ENCODE measurements at regions not wholly inside any gene's neighbourhood (a gene's known extent, or its start where the extent isn't known, plus 50 kb on each side); places are given as distances from the start of the nearest gene placed in this dataset.
"Not testable (repeated sequence)": the region's sequence is repeated elsewhere in the genome, so short reads cannot be mapped to it uniquely, and the experiment has no call there.

DNA sequence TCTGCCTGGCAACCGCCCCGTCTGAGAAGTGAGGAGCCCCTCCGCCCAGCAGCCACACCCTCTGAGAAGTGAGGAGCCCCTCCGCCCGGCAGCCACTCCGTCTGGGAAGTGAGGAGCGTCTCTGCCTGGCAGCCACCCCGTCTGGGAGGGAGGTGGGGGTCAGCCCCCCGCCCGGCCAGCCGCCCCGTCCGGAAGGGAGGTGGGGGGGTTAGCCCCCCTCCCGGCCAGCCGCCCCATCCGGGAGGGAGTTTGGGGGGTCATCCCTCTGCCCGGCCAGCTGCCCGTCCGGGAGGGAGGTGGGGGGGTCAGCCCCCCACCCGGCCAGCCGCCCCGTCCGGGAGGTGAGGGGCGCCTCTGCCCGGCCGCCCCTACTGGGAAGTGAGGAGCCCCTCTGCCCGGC lies 269.0 kb downstream of the FAM72C start:
- not testable (repeated sequence) for DNase-seq (ENCODE audit: low read depth in 2 of 2, low spot score in 1 of 2)

DNA sequence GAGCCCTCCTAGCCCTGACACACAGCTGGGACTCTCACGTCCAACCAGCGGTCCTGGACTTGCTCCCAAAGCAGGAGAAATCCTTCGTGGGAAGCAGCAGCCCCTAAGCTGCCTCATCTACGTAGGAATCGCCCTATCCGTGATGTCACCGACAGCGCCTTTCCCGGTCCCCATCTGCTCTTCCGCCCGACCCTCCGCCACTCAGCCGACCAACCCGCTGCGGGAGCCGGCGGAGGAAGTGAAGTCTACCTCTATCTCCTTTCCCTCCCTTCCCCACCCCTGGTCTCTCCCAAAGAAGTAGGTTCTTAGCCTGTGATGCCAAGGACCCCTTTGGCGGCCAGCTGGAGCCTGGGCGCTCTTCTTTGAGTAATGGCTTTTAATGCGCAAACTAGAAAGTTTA lies 272.1 kb downstream of the FAM72C start:
- no peak for DNase-seq (ENCODE audit: low read depth in 2 of 2, low spot score in 1 of 2)

DNA sequence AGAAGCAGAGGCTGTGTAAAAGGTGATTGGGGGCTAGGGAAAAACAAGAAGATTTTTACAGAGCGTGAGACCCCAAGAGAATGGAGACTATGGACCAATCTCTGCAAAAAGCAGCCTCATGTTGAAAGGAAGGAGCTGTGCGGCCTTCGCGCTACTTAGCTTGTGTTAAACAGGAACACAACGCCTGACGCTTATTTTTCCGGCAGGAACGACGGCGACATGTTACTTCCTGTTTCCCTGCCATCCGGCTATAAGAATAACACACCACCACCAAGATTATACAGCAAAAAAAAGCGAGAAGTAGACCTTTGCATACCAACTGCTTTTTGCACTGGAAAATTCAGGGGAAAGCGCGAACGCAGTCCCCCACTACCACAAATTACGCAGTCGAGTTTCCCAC lies 272.7 kb downstream of the FAM72C start:
- no peak for DNase-seq (ENCODE audit: low read depth in 2 of 2, low spot score in 1 of 2)

DNA sequence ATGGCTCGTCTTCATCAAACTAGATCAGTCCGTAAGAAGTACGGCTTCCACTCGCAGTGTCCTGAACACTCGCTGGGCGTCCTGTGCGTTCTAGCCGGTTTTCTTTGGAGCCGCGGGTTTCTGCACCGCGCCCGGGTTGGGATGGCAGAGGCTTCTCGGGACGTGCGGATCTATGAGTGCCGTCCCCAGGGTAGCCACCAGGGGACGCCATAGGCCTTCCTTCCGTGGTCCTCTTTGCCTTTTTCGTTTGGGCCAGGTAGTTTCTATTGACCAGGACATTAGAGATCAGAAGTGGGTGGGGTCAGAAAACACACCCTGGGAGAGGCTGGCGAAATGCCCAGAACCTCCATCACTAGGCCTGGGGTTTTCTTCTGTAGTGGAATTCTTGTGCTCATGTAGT lies 273.8 kb downstream of the FAM72C start:
- DNase-seq (ENCODE audit: low read depth in 2 of 2, low spot score in 1 of 2): no peak

DNA sequence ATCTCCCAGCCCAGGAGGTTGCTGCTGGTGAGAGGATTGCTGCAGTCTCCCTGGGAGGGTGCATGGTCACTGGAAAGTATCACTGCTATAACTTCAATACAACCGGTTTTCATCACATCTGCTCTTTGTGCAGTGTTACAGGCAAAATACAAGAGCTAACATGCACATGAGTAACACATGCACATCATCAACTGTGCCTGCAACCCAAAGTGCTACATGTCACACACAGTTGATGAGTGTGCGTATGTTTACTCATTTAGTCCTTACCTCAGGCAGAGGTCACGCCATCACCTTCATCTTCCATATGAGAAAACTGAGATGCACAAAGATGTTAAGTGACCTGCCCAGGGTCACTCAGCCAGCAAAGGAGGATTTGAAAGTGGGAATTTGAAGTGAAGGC lies 277.7 kb downstream of the FAM72C start:
- DNase-seq (ENCODE audit: low read depth in 2 of 2, low spot score in 1 of 2): no peak

DNA sequence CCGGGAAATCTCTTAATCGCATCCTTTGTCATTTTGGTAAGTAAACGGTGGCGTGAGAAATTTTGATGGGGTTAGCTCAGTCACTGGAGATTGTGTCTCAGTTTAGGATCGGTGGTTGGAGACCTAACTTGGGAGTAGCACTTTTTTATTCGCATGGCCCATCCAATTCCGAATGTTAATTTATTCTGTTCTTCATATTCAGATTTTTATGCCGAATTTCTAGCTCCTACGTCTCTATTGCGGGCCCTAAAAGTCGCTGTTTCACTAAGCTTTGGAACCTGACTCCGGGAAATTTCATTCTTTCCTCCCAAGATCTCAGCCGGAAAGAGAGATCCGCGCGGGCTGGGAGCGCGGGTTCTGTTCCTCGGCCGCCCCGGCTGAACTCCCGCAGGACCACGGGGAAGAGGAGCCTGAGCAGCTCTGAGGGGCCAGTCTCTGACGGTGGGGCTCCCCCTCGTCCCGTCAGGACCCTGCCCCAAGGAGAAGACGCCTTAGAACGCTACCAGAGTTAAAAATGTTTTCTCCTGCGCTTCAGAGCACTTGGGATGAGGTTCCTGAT lies 279.7 kb downstream of the FAM72C start:
- DNase-seq (ENCODE audit: low read depth in 2 of 2, low spot score in 1 of 2): no peak

DNA sequence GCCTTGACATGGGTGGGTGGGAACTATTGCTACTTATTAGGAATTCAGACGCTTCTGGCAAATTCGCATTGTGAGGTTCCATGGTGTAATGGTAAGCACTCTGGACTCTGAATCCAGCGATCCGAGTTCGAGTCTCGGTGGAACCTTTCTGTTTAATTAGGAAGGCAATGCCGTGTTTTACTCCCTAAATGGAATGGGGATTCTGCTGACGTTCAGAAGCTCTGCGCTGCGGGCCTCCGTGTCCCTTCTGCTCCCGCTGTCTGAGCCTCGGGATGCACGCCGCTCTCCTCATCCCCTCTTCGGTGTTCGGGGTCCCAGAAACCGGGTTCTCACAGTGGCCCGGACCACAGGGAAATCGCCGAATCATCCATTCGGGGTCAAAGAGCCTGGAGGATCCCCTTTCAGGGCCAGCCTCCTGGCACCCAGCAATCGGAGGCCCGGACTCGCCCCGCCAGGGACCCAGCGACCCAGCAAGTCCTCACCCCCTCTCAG lies 280.3 kb downstream of the FAM72C start:
- DNase-seq (ENCODE audit: low read depth in 2 of 2, low spot score in 1 of 2): no peak

DNA sequence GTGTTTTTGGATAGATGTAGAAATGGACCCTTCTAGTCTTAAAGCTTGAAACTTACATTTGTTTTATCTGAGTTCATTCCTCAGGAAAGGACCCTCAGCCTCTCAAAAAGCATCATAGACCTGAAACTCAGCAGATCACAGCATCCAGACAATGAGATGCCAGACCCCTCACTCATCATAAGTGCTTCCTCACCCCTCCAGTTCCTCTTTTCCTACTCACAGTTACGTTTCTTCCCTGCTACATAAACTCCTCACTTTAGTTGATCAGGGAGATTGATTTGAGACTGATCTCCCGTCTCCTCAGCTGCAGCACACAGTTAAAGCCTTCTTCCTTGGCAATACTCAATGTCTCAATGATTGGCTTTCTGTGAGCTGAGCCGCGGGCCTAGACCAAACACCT lies 282.0 kb downstream of the FAM72C start:
- DNase-seq (ENCODE audit: low read depth in 2 of 2, low spot score in 1 of 2): no peak

DNA sequence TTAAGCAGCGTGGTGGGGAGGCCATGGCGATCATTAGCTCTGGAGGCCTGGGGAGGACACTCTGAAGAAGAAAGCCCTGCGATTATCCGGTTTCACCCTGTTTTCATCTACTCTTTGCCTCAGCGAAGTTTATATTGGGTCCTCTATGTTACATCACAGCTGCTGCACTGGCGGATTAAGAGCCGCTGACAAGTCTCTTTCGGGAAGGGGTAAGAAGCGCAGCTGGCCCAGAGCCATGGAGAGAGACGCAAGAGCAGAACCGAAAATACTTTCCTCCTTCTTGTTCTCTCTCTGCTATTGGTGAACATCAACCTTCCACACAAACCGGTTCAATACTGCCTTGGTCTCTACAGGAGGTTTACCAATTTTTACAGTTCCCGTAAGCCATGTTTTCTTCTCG lies 291.5 kb downstream of the FAM72C start:
- DNase-seq (ENCODE audit: low read depth in 2 of 2, low spot score in 1 of 2): no peak

DNA sequence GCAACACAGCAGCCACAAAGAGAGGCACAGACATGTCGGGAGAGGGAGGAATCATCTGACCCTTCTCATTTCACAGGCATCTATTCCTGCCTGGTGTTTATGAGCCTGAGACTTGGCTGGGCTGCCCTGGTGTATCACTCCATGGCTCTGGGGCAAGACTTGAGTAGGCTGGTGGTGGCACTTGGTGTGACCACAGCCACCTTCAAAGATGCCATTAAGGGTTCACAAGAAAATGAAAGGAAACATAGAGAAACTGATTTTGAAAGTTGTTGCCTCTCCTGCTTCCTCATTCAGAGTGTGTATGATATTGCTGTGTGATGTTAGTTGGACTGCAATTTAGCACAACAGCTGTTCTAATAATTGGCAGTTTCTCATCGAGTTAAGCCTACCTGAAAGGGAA lies 298.8 kb downstream of the FAM72C start:
- DNase-seq (ENCODE audit: low read depth in 2 of 2, low spot score in 1 of 2): no peak

DNA sequence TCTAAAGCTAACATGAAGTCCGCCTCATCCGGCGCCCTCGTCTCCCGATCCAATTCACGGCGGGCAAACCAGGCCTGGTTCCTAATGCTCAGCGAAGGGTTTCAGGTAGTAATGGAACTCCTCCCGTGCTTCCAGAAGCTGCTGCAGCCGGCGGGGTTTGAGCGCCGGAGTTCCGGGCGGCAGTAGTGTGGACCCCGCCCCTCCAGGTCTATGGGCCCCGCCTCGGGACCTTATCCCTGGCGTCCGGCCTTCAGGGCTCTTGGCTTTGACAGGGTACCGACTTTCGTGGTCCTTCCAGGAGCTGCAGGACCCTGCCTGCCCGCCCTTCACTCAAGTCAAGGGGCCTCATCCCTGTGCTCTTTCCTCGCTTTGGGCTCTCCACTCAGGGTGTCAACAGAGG lies 304.1 kb downstream of the FAM72C start:
- no peak for DNase-seq (ENCODE audit: low read depth in 2 of 2, low spot score in 1 of 2)

DNA sequence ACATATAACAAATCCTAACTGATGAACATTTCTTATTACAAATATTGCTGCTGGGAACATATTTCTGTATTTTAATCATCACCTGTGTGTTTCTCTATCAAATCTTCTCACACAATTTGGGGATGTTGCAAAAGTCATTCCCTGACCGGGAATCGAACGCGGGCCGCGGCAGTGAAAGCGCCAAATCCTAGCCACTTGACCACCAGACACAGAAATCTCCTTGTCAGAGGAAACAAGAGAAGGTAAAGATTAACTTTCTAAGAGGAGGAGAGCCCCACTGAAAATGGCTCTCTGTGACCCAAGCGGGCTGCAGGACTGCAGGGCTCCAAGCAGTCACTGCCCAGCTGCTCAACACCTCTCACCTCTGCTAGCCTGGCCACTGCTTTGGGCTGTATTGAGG lies 304.9 kb downstream of the FAM72C start:
- no peak for DNase-seq (ENCODE audit: low read depth in 2 of 2, low spot score in 1 of 2)

DNA sequence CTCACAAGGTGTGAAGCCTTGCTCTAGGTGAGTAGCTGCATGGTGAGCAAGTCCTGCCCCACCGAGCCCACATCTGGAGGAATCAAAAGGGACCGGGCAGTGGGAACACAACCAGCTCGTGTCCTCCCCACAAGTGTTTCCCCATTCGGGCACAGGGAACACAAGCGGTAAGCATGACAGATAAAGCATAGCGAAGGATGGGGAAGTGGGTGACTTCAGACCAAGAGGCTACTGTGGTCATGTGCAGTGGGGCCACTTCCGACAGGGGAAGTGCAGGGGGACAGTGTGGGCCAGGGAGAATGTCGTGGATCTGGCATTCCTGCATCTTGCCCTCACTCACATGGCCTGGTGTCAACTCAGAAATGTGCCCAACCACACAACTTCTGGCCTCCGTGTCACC lies 306.2 kb downstream of the FAM72C start:
- no peak for DNase-seq (ENCODE audit: low read depth in 2 of 2, low spot score in 1 of 2)

DNA sequence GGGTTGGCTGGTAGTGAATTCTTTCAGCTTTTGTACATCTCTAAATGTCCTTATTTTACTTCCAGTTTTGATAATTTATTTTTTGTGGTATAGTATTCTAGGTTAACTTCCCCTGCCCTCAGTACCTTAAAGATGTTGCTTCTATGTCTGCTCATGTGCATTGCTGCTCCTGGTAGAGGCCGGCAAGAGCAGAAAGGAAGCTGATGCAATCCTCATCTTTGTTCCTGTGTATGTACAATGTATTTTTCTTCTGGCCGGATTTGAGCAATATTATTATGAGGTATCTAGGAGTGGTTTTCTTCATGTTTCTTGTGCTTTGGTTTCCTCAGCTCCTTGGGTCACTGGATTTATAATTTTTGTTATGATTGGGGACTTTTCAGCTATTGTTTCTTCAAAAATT lies 308.7 kb downstream of the FAM72C start:
- DNase-seq (ENCODE audit: low read depth in 2 of 2, low spot score in 1 of 2): not testable (repeated sequence)

DNA sequence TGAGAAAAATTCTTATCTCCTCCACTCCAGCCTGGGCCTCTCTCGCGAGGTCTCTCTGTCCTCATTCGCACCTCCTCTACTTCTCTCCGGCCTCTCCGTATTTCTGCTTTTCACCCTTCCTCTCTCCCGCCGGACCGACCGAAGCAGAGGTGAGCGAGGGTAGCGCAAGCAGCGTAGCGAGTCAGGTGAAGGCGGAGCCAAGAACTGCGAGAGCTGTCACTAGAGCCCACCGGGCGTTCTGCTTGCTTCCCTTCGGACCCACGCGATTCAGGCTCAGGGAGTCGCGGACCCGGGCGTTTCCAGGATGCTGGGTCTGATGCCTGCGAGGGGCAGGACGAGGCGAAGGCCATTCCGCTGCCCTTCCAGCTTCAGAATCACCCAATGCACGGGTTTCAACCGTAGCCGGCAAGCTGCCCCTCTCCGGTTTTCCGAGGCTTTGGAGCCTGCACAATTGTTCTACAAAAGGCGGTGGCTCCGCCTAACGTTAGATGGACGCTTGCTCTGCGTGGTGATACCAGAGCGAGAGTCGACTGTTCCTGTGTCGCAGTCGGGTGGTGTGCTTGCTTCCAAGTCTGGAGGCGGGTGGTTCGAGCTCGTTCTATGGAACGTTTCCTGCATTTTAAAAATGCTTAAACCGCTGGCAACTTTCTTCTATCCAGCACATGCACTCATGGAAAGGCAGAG lies 310.2 kb downstream of the FAM72C start:
- DNase-seq (ENCODE audit: low read depth in 2 of 2, low spot score in 1 of 2): no peak

DNA sequence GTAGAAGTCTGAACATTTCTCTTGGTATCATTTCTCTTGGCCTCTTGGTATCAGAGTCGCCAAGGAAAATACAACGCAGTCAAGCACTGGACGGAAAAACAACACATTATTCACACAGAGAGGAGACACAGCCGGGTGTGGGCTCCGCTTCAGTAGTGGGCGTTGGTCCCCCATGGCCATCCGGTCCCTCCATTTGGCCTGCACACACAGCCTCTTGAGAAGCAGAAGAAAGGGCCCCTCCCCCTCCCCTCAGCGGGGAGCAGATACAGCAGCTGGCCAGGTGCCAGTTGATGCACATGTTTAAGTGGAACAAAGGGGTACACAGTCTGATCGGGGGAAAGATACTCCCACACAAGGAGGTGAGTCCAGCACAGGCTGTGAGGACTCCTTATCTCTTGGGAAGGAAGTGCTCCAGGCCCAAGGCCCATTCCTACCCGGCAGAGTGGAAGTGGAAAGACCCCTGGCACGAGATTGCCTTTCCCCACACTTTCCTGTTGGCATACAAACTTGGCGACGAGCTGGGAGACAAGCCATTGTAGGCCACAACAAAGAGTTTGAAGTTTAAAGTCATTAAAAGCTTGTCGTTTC lies 311.3 kb downstream of the FAM72C start:
- no peak for DNase-seq (ENCODE audit: low read depth in 2 of 2, low spot score in 1 of 2)

DNA sequence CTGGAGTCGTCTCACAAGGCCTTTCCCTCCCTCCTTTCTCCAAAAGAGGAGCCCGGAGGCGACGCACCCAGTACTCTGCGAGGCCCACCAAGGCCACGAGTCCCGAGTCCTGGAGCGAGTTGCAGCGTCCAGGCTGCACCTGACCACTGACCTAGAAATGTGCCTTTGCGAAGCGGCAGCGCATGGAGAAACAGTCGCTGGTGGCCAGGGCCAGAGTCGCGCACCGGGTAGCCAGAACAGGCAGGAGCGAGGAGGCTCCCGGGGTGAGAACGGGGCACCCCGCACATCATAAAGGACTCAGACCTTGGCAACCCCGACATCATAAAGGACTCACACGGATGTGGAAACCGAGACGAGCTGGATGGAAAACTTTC lies 318.4 kb downstream of the FAM72C start:
- DNase-seq (ENCODE audit: low read depth in 2 of 2, low spot score in 1 of 2): no peak

DNA sequence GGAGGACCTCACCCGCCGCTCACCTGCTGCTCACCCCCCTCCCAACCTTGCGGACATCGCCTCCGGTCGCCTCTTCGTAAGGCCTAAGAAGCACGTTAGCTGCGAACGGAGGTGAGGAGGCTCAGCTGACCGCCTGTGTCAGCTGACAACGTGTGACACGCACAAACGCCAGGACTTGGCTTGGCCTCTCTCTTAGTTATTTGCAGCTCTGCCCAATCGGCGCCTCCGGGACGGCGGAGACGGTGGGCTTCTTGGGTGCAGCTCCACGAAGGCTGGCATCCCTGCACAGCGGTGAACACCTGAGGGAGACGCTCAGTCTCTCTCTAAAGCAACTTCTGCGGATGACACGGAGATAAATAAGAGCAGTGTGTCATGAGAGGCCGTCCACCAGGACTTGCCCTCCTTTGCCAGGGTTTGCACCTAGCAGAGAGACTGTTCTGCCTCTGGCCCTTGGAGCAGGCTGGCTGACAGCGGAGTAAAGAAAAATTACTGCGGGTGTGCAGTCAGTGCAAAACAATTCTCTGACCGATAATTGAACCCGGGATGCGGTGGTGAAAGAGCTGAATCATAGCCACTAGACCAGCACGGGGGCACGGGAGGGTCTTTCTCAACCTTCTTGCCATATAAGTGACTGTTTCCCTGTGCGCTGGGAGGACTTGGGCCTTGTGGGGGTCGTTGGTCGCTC lies 318.9 kb downstream of the FAM72C start:
- no peak for DNase-seq (ENCODE audit: low read depth in 2 of 2, low spot score in 1 of 2)

DNA sequence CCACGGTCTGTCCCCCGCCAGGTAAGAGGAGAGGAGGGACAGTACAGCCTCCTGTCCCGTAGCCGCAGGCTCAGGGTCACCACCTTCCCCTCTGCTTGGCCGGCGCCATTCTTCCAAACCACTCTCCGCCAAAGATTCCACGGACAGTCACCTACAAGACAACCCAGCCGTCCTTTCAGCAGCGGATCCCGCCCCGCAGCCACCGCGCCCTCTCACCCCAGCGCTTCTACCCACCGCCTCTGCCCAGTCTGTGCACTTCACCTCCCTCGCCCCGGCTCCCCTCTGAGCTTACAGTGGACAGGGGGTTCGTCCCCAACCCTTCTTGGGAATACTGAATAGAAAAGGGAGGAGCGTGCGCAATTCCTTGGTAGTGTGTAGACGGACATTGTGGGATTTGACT lies 319.6 kb downstream of the FAM72C start:
- no peak for DNase-seq (ENCODE audit: low read depth in 2 of 2, low spot score in 1 of 2)

DNA sequence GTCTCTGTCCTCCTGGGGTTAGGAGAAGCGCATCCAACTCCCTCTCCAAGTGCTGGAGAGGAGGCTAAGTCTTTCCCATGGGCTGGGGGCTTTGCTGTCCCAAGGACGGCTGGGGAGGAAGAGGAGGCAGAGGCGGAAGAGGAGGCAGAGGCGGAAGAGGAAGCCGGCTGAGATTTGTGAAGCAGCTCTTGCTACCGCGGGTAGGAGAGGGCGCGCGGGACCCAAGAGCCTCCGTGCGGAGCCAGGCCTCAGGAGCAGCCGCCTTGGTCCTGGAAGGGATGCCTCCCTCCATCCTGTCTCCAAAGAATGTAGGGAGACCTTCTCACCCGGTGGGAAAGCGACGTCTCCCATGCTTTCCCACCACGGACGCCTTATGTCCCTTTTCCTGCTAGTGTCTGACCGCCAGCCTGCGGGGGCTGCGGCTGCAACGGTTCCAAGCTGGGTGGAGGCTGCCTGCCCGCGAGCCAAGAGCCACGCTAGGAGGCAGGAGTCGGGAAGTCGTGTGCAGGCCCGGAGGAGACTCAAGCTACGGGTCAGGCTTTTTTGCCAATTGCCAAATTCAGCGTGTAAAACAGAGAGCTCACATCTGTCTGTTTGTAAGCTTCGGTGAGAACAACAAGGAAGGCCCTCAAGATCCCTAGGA lies 320.3 kb downstream of the FAM72C start:
- DNase-seq (ENCODE audit: low read depth in 2 of 2, low spot score in 1 of 2): no peak

DNA sequence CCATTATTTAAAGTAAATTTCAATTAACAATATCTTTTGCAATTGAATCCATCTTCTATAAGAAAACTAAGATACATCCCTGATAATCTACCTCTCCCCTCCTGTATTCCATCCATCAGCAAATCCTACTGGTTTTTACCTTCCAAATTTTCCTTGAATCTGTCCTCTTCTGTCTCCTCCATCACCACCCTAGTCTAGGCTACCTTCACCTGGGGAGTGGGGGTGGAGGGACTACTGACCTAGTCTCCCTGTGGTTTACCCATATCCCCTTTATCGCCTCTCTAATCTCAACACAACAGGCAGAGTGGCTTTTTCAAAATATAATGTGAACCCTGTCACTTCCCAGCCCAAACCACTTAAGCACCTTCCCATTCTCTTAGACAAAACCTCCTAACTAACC lies 327.8 kb downstream of the FAM72C start:
- DNase-seq (ENCODE audit: low read depth in 2 of 2, low spot score in 1 of 2): not testable (repeated sequence)

Data from stimulated activated CD8-positive, alpha-beta memory T cell treated with anti-CD3 and anti-CD28 coated beads, Interleukin-4, amount 100 ng/mL, for 1 hour (primary cell).